Left ventricle myocardium inferior (tissue), 1 donor: ENCODE measurements at regions not wholly inside any gene's neighbourhood (a gene's known extent, or its start where the extent isn't known, plus 50 kb on each side); places are given as distances from the start of the nearest gene placed in this dataset.

Experiments
- DNase-seq: peaks from one replicate; pipeline ENCODE4 v3.0.0-alpha.2; 2020
- H3K27ac ChIP-seq: fragments of 200-600 bp; replicated peaks from 2 replicates; pipeline ENCODE4 v1.8.0; 2021
- H3K27me3 ChIP-seq: fragments of 200-600 bp; 2 replicates; pipeline ENCODE4 v1.8.0; 2021; ENCODE audit warnings: low read depth
- H3K36me3 ChIP-seq: fragments of 200-600 bp; 2 replicates; pipeline ENCODE4 v1.8.0; 2021
- H3K4me1 ChIP-seq: fragments of 200-600 bp; 2 replicates; pipeline ENCODE4 v1.8.0; 2021
- H3K4me3 ChIP-seq: fragments of 200-600 bp; 2 replicates; pipeline ENCODE4 v1.8.0; 2021; ENCODE audit warnings: mild to moderate bottlenecking, moderate library complexity
- H3K9me3 ChIP-seq: fragments of 200-600 bp; replicated peaks from 2 replicates; pipeline ENCODE4 v1.8.0; 2021
- CTCF ChIP-seq: fragments of 200-600 bp; IDR thresholded peaks from 2 replicates; pipeline ENCODE4 v1.8.0; 2021; ENCODE audit warnings: antibody characterized with exemption, mild to moderate bottlenecking, borderline replicate concordance
- intact Hi-C: fragments of 100-400 bp; cut with micrococcal nuclease; formaldehyde crosslinking; loops from one replicate; pipeline ENCODE4 v1.11.0; 2022
- donor health status: DM: no; HTN: yes; CAD: no; lungs with severe emphysema.

- no peaks in the 10 kb centered on the region for H3K36me3 ChIP-seq
- no peaks in the 10 kb centered on the region for H3K4me1 ChIP-seq
- TF ChIP-seq CTCF: no peak
- H3K9me3 ChIP-seq: peaks cover 6% of the 10 kb centered on the region
- no peak for DNase-seq
- no peak overlapping the region for H3K4me3 ChIP-seq
- peaks cover 90% of the 10 kb centered on the region for H3K27me3 ChIP-seq
- intact Hi-C loops: no loop called here
- H3K27ac ChIP-seq: no peak overlapping the region
Observed at GRCh38 chr17:74119965-74120364, 83.5 kb upstream of the RPL38 start.

- Histone ChIP-seq H3K4me1 (no peaks in the 10 kb centered on the region), H3K9me3 (peaks cover 6% of the 10 kb centered on the region), H3K36me3 (no peaks in the 10 kb centered on the region), H3K27me3 (peaks cover 89% of the 10 kb centered on the region), H3K4me3 (no peak overlapping the region), H3K27ac (no peak overlapping the region)
- no peak for DNase-seq
- intact Hi-C loops: no loop called here
- no peak for TF ChIP-seq CTCF
Observed at GRCh38 chr17:74123350-74123749, 80.1 kb upstream of the RPL38 start.

DNA sequence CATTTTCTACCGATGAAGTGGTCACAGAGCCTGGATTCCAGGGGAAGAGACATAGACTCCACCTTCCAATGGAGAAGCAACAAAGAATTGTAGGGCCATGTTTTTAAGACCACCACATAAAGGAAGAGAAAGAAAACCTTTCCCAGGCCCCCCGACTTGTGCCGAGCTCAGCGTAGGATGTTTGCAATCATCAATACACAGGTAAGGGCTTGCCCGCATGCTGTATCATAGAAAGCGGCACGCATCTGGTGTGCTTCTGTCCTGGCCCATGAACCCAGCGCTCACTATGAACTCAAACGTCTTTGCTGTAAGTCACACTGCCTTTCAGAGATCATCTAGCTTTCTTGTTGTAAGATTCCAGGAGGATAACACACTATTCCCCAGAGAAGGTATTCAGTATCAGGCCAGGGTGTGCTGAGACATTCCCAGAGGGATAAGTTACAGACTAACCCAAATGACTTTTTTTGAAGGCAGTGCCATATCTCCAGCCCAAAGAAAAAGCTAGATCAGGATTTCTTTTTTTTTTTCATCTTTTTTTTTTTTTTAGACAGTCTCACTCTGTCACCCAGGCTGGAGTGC, 79.5 kb upstream of the RPL38 start:
- no peak for DNase-seq
- Histone ChIP-seq H3K27me3 (peaks cover 88% of the 10 kb centered on the region), H3K4me3 (no peak overlapping the region), H3K4me1 (no peaks in the 10 kb centered on the region), H3K36me3 (no peaks in the 10 kb centered on the region), H3K27ac (no peak overlapping the region), H3K9me3 (peaks cover 6% of the 10 kb centered on the region)
- TF ChIP-seq CTCF: no peak
- intact Hi-C loops: no loop called here

DNA sequence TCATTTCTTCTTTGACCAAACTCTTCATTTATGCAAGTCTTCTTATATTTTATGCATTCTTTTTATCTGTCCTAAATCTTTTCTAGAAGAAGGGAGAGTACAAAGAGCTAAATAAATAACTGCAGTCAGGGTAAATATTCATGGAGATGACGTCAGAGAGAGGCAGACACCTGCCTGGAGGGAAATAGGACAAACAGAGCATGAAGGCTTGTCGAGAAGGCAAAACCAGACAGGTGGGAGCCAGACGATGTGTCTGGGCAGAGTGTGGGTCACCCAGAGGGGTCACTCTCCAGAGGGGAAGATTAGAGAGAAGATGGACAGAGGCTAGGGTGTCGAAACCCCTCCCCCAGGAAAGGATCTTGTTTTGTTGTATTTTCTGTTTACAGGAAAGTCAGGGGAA, 78.3 kb upstream of the RPL38 start:
- Histone ChIP-seq H3K27ac (no peak overlapping the region), H3K36me3 (no peaks in the 10 kb centered on the region), H3K27me3 (peaks cover 88% of the 10 kb centered on the region), H3K4me1 (no peaks in the 10 kb centered on the region), H3K9me3 (peaks cover 6% of the 10 kb centered on the region), H3K4me3 (no peak overlapping the region)
- no peak for DNase-seq
- intact Hi-C loops: no loop called here
- TF ChIP-seq CTCF: no peak

DNA sequence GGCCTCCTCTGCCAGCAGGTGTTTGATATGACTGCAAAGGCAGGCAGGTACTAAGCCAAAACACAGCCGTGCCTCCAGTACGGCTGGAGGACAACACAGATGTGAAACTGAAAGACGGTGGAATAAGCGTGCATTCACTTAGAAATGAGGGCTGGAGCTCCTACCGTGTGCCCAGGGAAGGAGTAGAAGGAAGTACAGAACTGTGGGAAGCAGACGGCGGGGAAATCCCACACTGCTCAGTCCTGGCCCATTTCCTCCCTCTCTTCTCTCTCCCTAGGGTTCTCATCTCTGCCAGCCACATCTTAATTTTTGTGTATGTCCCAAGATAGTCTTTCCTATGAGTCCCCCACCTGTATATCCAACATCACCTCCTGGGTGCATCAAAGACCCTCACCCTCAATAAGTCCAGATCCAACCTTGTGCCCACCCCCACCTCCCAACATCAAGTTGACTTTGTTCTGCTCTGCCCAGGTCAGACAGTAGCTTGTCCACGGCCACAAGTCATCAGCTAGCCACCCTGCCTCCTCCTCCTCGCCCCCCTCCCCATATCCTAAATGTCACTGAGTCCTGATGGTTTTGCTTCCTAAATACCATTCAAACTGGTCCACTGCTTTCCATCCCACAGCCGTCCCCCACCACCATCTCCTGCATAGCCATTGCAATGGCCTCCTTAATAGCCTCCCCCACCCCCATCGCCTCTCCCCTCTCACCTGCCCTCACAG, 77.1 kb upstream of the RPL38 start:
- no peaks in the 10 kb centered on the region for H3K4me1 ChIP-seq
- H3K4me3 ChIP-seq: no peak overlapping the region
- no peaks in the 10 kb centered on the region for H3K36me3 ChIP-seq
- TF ChIP-seq CTCF: no peak
- DNase-seq: no peak
- peaks cover 4% of the 10 kb centered on the region for H3K9me3 ChIP-seq
- peaks cover 88% of the 10 kb centered on the region for H3K27me3 ChIP-seq
- H3K27ac ChIP-seq: no peak overlapping the region
- intact Hi-C loops: no loop called here
